Kidney epithelial cell (primary cell): ENCODE measurements at regions not wholly inside any gene's neighbourhood (a gene's known extent, or its start where the extent isn't known, plus 50 kb on each side); places are given as distances from the start of the nearest gene placed in this dataset.

ENCODE experiments used
- DNase-seq: peaks from one replicate; pipeline ENCODE4 v3.0.0-alpha.2; 2010; ENCODE audit warnings: low read depth
- H3K27me3 ChIP-seq: 2 replicates; pipeline ENCODE4 v1.6.0; 2011; ENCODE audit warnings: low read length; ENCODE audit not compliant: control insufficient read depth, insufficient read depth
- H3K36me3 ChIP-seq: 2 replicates; pipeline ENCODE4 v1.5.1; 2011; ENCODE audit warnings: low read length; ENCODE audit not compliant: control insufficient read depth, insufficient read depth
- H3K4me3 ChIP-seq: 2 replicates; pipeline ENCODE4 v1.5.1; 2011; ENCODE audit warnings: low read depth, mild to moderate bottlenecking, control low read depth, low read length
- TF ChIP-seq, protein P1 (sequence below): IDR thresholded peaks from 2 replicates; pipeline ENCODE4 v1.5.1; 2011; ENCODE audit warnings: mild to moderate bottlenecking, moderate library complexity, low read length, control low read depth, inconsistent platforms; ENCODE audit not compliant: insufficient read depth, poor library complexity, severe bottlenecking

DNA sequence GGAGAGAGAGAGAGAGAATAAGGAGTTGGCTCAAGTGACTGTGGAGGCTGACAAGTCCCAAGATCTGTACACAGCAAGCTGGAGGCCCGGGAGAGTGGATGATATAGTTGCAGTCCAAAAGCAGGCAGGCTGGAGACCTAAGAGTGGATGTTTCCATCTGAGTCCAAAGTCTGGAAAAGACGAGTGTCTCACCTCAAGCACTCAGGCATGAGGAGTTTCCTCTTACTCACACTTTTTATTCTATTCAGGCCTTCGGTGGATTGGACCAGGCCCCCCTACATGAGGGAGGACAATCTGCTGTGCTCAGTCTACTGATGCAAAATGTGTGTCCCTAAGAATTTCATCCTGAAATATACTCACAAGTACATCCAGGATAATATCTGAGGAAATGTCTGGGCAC lies 484.6 kb downstream of the VRK1 start:
- DNase-seq, result no peak
- no peaks in the 10 kb centered on the region for H3K27me3 ChIP-seq
- TF ChIP-seq, protein P1, sequence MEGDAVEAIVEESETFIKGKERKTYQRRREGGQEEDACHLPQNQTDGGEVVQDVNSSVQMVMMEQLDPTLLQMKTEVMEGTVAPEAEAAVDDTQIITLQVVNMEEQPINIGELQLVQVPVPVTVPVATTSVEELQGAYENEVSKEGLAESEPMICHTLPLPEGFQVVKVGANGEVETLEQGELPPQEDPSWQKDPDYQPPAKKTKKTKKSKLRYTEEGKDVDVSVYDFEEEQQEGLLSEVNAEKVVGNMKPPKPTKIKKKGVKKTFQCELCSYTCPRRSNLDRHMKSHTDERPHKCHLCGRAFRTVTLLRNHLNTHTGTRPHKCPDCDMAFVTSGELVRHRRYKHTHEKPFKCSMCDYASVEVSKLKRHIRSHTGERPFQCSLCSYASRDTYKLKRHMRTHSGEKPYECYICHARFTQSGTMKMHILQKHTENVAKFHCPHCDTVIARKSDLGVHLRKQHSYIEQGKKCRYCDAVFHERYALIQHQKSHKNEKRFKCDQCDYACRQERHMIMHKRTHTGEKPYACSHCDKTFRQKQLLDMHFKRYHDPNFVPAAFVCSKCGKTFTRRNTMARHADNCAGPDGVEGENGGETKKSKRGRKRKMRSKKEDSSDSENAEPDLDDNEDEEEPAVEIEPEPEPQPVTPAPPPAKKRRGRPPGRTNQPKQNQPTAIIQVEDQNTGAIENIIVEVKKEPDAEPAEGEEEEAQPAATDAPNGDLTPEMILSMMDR, result no peak
- no peaks in the 10 kb centered on the region for H3K36me3 ChIP-seq
- no peak overlapping the region for H3K4me3 ChIP-seq

DNA sequence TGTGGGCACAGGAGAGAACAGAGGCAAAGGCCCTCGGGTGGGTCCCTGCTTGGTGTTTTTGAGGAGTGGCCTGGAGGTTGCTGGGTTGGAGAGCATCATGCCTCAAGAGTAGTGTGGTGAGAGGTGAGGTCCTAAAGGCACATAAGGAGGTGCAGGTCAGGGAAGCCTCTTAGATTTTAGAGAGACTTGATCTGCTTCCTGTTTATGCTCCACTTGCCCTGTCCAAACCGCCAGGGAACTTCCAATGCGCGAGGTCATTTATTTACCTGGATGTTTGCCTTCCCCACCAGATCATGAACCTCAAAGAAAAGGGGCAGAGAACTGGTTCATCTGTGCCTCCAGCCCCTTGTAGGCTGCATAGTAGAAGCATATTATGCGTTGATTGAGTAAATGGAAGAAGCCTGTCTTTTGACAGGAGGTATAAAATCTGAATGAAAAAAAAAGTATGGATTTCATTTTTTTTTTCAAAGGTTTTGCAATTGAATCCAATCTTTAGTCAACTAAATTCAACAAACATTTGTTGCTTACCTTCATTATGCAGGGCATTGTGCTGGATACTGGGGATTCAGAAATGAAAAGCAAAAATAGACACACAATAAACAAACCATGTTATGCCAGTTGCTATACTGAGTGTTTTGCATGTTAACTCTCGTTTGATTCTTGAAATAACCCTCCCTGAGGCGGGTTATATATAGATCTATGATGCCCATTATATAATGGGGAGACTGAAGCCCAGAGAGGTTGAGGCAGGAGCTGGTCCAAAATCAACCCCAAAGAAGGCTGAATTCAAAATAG lies 485.2 kb downstream of the VRK1 start:
- no peak for DNase-seq
- TF ChIP-seq, protein P1, result no peak
- Histone ChIP-seq H3K36me3 (no peaks in the 10 kb centered on the region), H3K27me3 (no peaks in the 10 kb centered on the region), H3K4me3 (no peak overlapping the region)

DNA sequence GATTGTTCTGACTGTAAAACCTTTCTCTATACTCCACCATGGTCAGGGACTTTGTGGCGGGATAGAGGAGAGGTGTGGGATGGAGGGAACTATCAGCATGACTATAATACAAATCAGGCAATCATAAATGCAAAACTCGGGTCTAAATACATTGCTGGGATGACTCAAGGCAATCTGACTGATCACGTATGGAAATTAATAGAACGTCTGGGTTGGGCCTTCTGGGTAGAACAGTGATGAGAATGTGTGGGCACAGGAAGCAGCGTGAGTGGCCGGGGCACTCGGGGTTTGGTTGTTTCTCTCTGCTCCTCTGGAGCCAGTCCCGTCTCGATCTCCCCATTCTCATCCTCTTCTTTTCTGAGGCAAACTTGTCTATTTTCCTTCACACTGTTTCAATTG lies 485.8 kb downstream of the VRK1 start:
- Histone ChIP-seq H3K36me3 (no peaks in the 10 kb centered on the region), H3K27me3 (no peaks in the 10 kb centered on the region), H3K4me3 (no peak overlapping the region)
- DNase-seq, result no peak
- TF ChIP-seq, protein P1, result no peak

DNA sequence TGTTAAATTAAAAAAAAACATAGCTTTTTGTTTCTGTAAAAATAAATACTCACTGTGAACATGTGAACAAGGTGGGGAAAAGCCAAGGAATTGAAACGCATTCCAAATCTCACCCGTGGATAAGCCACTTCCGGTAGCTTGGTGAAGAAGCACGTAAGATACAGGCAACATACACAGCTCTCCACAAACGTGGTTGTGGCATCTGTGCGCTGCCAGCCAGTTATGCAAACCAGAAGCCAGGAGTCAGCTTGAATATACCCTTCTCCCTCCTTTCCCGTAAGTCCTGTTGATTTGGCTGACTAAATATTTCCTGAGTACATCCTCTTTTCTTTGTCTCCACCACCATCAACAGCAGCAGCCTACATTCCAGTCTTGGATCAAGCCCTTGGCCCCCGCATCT lies 486.2 kb downstream of the VRK1 start:
- TF ChIP-seq, protein P1, result no peak
- Histone ChIP-seq H3K4me3 (no peak overlapping the region), H3K27me3 (no peaks in the 10 kb centered on the region), H3K36me3 (no peaks in the 10 kb centered on the region)
- no peak for DNase-seq

DNA sequence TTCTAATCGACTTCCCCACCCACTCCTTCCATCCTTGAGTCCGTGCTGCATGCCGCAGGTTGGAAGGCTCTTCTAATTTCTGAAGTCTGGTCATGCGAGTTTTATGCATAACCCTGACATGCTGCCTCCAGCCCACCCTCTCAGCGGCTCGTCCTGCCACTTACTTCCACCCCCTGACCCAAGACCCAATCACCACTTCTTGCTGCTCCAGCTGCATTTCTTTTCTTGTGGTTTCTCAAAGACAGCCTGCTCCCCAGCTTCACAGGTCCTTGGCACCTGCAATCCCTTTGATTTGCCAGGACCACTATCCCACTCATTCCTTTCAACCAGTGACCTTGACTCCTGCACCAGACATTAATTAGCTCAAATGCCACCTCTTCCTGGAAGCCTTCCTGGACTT lies 486.7 kb downstream of the VRK1 start:
- H3K36me3 ChIP-seq, result no peaks in the 10 kb centered on the region
- TF ChIP-seq, protein P1, result no peak
- DNase-seq, result no peak
- H3K4me3 ChIP-seq, result no peak overlapping the region
- H3K27me3 ChIP-seq, result no peaks in the 10 kb centered on the region

DNA sequence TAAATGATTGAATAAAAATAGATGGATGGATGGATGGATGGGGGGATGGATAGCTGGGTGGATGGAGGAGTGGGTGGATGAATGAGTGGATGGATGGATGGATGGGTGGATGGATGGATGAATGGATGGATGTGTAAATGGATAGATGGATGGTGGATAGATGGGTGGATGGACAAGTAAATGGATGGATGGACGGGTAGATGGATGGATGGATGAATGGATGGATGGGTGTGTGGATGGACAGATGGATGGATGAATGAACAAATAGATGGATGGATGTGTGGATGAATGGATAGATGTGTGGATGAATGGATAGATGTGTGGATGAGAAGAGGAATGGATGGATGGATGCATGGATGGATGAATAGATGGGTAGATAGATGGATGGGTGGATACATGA lies 490.8 kb downstream of the VRK1 start:
- no peak overlapping the region for H3K4me3 ChIP-seq
- no peaks in the 10 kb centered on the region for H3K27me3 ChIP-seq
- TF ChIP-seq, protein P1, result no peak
- no peaks in the 10 kb centered on the region for H3K36me3 ChIP-seq
- no peak for DNase-seq
